22Rv1 (cell line): ENCODE measurements at regions not wholly inside any gene's neighbourhood (a gene's known extent, or its start where the extent isn't known, plus 50 kb on each side); places are given as distances from the start of the nearest gene placed in this dataset.

Source experiments
- CTCF ChIP-seq: fragments of 450-650 bp; IDR thresholded peaks from 2 replicates; pipeline ENCODE4 v1.5.1; 2017; ENCODE audit warnings: mild to moderate bottlenecking
- ZFX ChIP-seq: fragments of 450-650 bp; IDR thresholded peaks from 2 replicates; pipeline ENCODE4 v1.6.1; 2017; ENCODE audit warnings: antibody characterized with exemption, borderline replicate concordance

GRCh38 chr10:47143072-47143471, 156.9 kb upstream of the GDF10 start:
- TF ChIP-seq CTCF (no peak), ZFX (no peak)
